NCI-H2196 treated with DMSO at 0.1 percent for 48 hours (cell line): ENCODE measurements at regions not wholly inside any gene's neighbourhood (a gene's known extent, or its start where the extent isn't known, plus 50 kb on each side); places are given as distances from the start of the nearest gene placed in this dataset.
A peak's percentile ranks its signal among the peaks of the same experiment; 100 is the strongest.
"Not testable (repeated sequence)": the region's sequence is repeated elsewhere in the genome, so short reads cannot be mapped to it uniquely, and the experiment has no call there.

Source experiments
- DNase-seq: peaks from one replicate; lab custom pipeline; 2025; ENCODE audit not compliant: unreplicated experiment; lab: John Stamatoyannopoulos, UW

GRCh38 chr9:84054341-84055010, 73.9 kb downstream of the RMI1 start:
- no peak for DNase-seq

- no peak for DNase-seq
Measured at GRCh38 chr9:84057662-84058061, 77.1 kb downstream of the RMI1 start.

GRCh38 chr9:84059936-84060335, 79.3 kb downstream of the RMI1 start:
- no peak for DNase-seq

- peak; percentile 31 for DNase-seq
Measured at GRCh38 chr9:84061613-84062193, 81.1 kb downstream of the RMI1 start.

GRCh38 chr9:84062538-84062937, 81.9 kb downstream of the RMI1 start:
- DNase-seq = no peak

- DNase-seq = no peak
Measured at GRCh38 chr9:84067821-84068220, 87.2 kb downstream of the RMI1 start.

- no peak for DNase-seq
Measured at GRCh38 chr9:84068872-84069271, 88.3 kb downstream of the RMI1 start.

GRCh38 chr9:84070590-84070989, 90.0 kb downstream of the RMI1 start:
- no peak for DNase-seq

- no peak for DNase-seq
Measured at GRCh38 chr9:84072621-84073180, 92.1 kb downstream of the RMI1 start.

GRCh38 chr9:84075004-84075403, 94.4 kb downstream of the RMI1 start:
- no peak for DNase-seq

GRCh38 chr9:84076384-84076783, 95.8 kb downstream of the RMI1 start:
- DNase-seq = no peak

- DNase-seq = not testable (repeated sequence)
Measured at GRCh38 chr9:84077816-84078215, 97.2 kb downstream of the RMI1 start.

GRCh38 chr9:84079994-84080393, 99.4 kb downstream of the RMI1 start:
- no peak for DNase-seq

- no peak for DNase-seq
Measured at GRCh38 chr9:84101964-84102632, 121.5 kb downstream of the RMI1 start.

- DNase-seq = no peak
Measured at GRCh38 chr9:84103651-84104377, 123.2 kb downstream of the RMI1 start.

GRCh38 chr9:84107081-84107480, 126.5 kb downstream of the RMI1 start:
- no peak for DNase-seq

GRCh38 chr9:84107995-84108394, 127.4 kb downstream of the RMI1 start:
- no peak for DNase-seq

- DNase-seq = no peak
Measured at GRCh38 chr9:84111726-84112125, 131.1 kb downstream of the RMI1 start.

GRCh38 chr9:84121991-84122523, 141.5 kb downstream of the RMI1 start:
- no peak for DNase-seq

GRCh38 chr9:84122572-84122971, 142.0 kb downstream of the RMI1 start:
- no peak for DNase-seq
